ENCODE measurements at regions not wholly inside any gene's neighbourhood (a gene's known extent, or its start where the extent isn't known, plus 50 kb on each side); places are given as distances from the start of the nearest gene placed in this dataset.
"Not testable (repeated sequence)": the region's sequence is repeated elsewhere in the genome, so short reads cannot be mapped to it uniquely, and the experiment has no call there.

DNA sequence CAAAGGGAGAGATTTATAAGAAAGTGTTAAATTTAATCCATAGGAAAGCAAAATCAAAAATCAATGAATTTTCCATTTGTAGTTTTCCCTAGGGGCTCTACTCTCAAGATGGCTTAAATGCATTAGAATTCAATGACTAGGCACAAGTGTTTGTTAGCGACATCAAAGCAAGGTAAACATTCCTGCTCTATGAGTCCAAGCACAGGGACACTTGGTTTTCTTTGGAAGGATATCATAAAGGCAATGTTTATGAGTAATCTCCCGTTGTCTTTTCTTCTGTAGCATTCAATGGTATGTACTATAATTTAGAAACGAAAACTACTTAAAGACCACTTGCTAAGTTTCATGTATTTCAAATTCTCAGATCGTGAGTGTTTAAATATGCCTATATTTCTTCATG is 54.8 kb upstream of the ZNF717 start:
- DNase-seq (ENCODE audit: low spot score in 2 of 2); H3K9me3 ChIP-seq; H3K4me3 ChIP-seq; H3K27me3 ChIP-seq; intact Hi-C loops (cut with DNase I); H3K27ac ChIP-seq; H3K36me3 ChIP-seq; H3K4me1 ChIP-seq: not testable (repeated sequence)

DNA sequence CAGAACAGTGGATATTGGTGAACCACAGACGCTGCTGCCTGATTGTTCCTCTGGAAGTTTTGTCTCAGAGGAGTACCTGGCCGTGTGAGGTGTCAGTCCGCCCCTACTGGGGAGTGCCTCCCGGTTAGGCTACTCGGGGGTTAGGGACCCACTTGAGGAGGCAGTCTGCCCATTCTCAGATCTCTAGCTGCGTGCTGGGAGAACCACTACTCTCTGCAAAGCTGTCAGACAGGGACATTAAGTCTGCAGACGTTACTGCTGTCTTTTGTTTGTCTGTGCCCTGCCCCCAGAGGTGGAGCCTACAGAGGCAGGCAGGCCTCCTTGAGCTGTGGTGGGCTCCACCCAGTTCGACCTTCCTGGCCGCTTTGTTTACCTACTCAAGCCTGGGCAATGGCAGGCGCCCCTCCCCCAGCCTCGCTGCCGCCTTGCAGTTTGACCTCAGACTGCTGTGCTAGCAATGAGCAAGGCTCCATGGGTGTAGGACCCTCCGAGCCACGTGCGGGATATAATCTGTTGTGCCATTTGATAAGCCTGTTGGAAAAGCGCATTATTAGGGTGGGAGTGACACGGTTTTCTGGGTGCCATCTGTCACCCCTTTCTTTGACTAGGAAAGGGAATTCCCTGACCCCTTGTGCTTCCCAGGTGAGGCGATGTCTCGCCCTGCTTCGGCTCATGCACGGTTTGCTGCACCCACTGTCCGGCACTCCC is 65.1 kb upstream of the ZNF717 start:
- H3K36me3 ChIP-seq; H3K4me3 ChIP-seq; intact Hi-C loops (cut with DNase I); H3K27me3 ChIP-seq; H3K9me3 ChIP-seq; DNase-seq (ENCODE audit: low spot score in 2 of 2); H3K4me1 ChIP-seq; H3K27ac ChIP-seq: not testable (repeated sequence)

DNA sequence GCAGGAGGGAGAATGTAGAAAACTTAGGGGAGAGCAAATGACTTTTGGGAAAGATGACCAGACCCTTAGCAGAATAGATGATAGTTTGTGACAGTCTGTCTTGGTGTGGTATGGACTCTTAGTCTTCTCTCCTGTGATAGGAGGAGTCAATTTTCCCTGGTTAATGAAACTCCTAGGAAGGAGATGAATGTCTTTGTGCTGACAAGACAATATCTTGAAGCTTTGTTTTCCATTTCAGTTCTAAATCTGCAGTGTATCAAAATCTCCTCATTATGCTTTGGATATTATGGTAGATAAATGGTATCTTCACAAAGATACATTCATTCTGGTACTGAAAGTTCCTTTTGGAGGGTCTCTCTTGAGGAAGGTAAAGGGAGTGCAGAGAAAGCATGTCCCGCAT is 77.8 kb upstream of the ZNF717 start:
- intact Hi-C loops (cut with DNase I), result no loop called here
- TF ChIP-seq, protein P1, sequence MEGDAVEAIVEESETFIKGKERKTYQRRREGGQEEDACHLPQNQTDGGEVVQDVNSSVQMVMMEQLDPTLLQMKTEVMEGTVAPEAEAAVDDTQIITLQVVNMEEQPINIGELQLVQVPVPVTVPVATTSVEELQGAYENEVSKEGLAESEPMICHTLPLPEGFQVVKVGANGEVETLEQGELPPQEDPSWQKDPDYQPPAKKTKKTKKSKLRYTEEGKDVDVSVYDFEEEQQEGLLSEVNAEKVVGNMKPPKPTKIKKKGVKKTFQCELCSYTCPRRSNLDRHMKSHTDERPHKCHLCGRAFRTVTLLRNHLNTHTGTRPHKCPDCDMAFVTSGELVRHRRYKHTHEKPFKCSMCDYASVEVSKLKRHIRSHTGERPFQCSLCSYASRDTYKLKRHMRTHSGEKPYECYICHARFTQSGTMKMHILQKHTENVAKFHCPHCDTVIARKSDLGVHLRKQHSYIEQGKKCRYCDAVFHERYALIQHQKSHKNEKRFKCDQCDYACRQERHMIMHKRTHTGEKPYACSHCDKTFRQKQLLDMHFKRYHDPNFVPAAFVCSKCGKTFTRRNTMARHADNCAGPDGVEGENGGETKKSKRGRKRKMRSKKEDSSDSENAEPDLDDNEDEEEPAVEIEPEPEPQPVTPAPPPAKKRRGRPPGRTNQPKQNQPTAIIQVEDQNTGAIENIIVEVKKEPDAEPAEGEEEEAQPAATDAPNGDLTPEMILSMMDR (IDR thresholded peaks at IDR 0.05), result no peak
- no peaks in the 10 kb centered on the region for H3K36me3 ChIP-seq
- no peaks in the 10 kb centered on the region for H3K9me3 ChIP-seq
- H3K27ac ChIP-seq, result no peak overlapping the region
- no peak for DNase-seq (ENCODE audit: low spot score in 2 of 2)
- H3K4me1 ChIP-seq, result no peaks in the 10 kb centered on the region
- H3K27me3 ChIP-seq, result no peaks in the 10 kb centered on the region
- H3K4me3 ChIP-seq, result no peak overlapping the region

DNA sequence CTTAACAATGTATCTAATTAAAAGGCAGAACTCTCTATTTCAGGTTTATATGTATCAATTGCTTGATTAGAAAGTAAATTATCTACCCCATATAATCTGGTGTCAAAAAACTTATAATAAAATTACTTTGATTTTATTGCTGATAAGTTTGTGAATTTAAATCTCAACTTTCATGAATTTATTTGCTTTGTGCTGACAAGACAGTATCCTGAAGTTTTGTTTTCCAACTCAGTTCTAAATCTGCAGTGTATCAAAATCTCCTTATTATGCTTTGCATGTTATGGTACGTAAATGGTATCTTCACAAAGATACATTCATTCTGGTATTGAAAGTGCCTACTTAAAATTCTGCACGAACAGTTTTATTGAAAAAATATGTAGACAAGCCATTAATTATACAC is 78.5 kb upstream of the ZNF717 start:
- no peaks in the 10 kb centered on the region for H3K27me3 ChIP-seq
- no peak overlapping the region for H3K4me3 ChIP-seq
- TF ChIP-seq, protein P1 (IDR thresholded peaks at IDR 0.05), result no peak
- no peak overlapping the region for H3K27ac ChIP-seq
- H3K9me3 ChIP-seq, result no peaks in the 10 kb centered on the region
- no peaks in the 10 kb centered on the region for H3K4me1 ChIP-seq
- H3K36me3 ChIP-seq, result no peaks in the 10 kb centered on the region
- no peak for DNase-seq (ENCODE audit: low spot score in 2 of 2)
- intact Hi-C loops (cut with DNase I), result no loop called here

DNA sequence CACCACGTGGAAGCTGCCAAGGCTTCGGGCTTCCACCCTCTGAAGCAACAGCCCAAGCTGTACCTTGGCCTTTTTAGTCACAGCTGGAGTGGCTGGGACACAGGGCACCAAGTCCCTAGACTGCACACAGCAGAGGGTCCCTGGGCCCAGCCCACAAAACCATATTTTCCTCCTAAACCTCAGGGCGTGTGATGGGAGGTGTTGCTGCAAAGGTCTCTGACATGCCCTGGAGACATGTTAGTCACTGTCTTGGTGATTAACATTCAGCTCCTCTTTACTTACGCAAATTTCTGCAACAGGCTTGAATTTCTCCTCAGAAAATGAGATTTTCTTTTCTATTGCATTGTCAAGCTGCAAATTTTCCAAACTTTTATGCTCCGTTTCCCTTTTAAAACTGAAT is 98.4 kb upstream of the ZNF717 start:
- intact Hi-C loops (cut with DNase I); H3K4me1 ChIP-seq; H3K27me3 ChIP-seq; DNase-seq (ENCODE audit: low spot score in 2 of 2); H3K9me3 ChIP-seq; H3K4me3 ChIP-seq; H3K27ac ChIP-seq; H3K36me3 ChIP-seq: not testable (repeated sequence)

DNA sequence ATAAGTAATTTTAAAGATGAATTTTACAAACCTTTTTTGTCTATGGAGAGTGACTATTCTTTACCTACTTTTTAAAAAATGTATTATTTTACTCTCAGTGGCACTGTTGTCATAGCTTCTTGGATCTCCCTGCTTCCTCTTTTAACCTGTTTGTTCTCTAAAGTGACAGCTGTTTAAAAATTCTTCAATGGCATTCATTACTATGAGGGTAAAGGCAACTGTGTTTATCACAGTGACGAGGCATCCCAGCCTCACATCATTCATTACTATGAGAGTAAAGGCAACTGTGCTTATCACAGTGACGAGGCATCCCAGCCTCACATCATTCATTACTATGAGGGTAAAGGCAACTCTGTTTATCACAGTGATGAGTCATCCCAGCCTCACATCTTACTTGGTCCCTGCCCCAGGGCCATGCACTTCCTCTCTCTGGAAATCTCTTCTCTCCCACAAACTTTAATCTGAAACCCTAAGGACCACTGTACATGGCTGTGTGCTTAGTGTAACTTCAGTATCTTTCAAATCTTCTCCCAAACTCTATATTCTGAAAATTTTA is 101.7 kb upstream of the ZNF717 start:
- no peaks in the 10 kb centered on the region for H3K36me3 ChIP-seq
- TF ChIP-seq, protein P1 (IDR thresholded peaks at IDR 0.05), result no peak
- no peak for DNase-seq (ENCODE audit: low spot score in 2 of 2)

DNA sequence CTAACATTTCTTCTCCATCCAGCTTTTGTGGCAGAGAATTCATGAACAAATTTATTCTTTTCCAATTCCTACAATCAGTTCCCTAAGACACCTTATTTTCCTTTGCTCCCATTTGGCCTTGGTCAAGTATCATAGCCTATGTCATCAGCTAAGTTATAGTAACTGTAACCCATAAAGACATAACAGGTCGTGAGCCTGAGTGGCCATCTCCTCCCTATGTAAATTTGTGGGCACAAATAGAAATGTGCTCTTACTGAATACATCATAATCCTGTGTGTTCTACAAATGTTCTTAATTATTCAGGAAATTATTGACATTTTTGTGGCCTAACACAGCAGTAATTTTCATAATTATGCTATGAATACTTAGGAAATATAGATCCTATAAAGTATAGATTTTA is 108.9 kb upstream of the ZNF717 start:
- Histone ChIP-seq H3K4me1 (no peaks in the 10 kb centered on the region), H3K27me3 (no peaks in the 10 kb centered on the region), H3K36me3 (no peaks in the 10 kb centered on the region), H3K27ac (no peak overlapping the region), H3K9me3 (no peaks in the 10 kb centered on the region), H3K4me3 (no peak overlapping the region)
- DNase-seq (ENCODE audit: low spot score in 2 of 2), result no peak
- TF ChIP-seq, protein P1 (IDR thresholded peaks at IDR 0.05), result no peak
- intact Hi-C loops (cut with DNase I), result no loop called here

More for the DNA sequence above, 101.7 kb upstream of the ZNF717 start:
- Histone ChIP-seq H3K27ac (no peak overlapping the region), H3K9me3 (no peaks in the 10 kb centered on the region), H3K4me1 (no peaks in the 10 kb centered on the region), H3K27me3 (no peaks in the 10 kb centered on the region), H3K4me3 (no peak overlapping the region)
- intact Hi-C loops (cut with DNase I), result no loop called here

Data from ascending aorta (tissue), 2 donors.